ENCODE measurements at regions not wholly inside any gene's neighbourhood (a gene's known extent, or its start where the extent isn't known, plus 50 kb on each side); places are given as distances from the start of the nearest gene placed in this dataset.

DNA sequence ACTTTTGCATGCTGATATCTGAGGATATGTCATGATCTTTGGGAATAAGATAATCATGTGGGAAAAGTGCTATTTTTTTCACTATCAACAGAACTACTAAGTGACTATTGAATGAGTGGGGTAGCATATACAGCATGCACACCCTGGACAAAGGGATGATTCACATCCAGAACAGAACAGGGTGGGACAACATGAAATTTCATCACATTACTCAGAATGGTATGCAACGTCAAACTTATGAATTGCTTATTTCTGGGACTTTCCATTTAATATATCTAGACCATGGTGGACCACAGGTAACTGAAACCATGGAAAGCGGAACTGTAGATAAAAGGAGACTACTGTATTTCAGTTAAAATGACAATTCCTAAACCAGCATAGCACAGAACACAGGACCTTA is 370.0 kb downstream of the HINT1 start (continued):
- TF ChIP-seq, protein P1, sequence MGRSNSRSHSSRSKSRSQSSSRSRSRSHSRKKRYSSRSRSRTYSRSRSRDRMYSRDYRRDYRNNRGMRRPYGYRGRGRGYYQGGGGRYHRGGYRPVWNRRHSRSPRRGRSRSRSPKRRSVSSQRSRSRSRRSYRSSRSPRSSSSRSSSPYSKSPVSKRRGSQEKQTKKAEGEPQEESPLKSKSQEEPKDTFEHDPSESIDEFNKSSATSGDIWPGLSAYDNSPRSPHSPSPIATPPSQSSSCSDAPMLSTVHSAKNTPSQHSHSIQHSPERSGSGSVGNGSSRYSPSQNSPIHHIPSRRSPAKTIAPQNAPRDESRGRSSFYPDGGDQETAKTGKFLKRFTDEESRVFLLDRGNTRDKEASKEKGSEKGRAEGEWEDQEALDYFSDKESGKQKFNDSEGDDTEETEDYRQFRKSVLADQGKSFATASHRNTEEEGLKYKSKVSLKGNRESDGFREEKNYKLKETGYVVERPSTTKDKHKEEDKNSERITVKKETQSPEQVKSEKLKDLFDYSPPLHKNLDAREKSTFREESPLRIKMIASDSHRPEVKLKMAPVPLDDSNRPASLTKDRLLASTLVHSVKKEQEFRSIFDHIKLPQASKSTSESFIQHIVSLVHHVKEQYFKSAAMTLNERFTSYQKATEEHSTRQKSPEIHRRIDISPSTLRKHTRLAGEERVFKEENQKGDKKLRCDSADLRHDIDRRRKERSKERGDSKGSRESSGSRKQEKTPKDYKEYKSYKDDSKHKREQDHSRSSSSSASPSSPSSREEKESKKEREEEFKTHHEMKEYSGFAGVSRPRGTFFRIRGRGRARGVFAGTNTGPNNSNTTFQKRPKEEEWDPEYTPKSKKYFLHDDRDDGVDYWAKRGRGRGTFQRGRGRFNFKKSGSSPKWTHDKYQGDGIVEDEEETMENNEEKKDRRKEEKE (IDR thresholded peaks at IDR 0.05; ENCODE audit: borderline replicate concordance in 1 of 2, control insufficient read depth in 1 of 2, low read depth in 2 of 2, low read length in 1 of 2), result no peak
- TF ChIP-seq PHB2 (IDR thresholded peaks at IDR 0.05; ENCODE audit: low read depth) (no peak), ZNF143 (CRISPR knock-in tag; IDR thresholded peaks at IDR 0.05) (no peak)

DNA sequence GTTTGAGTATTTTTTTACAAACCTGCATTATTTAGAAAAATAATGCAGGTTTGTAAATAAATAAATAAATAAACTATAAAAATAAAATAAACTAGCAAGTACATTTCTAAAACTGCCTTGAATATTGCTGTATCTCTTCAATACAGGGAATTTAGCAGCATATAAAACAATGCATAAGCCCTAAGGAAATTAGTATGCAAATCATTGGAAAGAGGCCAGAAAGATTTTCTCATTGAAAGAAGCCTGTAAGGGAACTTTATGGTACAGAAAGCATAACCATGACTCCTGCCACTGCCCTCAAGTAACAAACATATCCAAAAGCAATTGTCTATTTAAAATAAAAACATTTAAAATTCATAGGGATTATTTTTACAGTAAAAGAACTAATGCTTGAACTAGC is 387.3 kb downstream of the HINT1 start:
- Histone ChIP-seq H3K9ac (ENCODE audit: insufficient read depth in 1 of 2, low read depth in 2 of 2, low read length in 2 of 2) (no peak overlapping the region), H2AFZ (ENCODE audit: low read depth, low read length) (no peak overlapping the region)
- TF ChIP-seq NFIX (CRISPR knock-in tag; IDR thresholded peaks at IDR 0.05; ENCODE audit: low read depth) (no peak), MAZ (CRISPR knock-in tag; conservative IDR thresholded peaks at IDR 0.05 in 1 of 2, IDR thresholded peaks at IDR 0.05 in 1 of 2) (no peak), GABPB2 (CRISPR knock-in tag; conservative IDR thresholded peaks at IDR 0.05) (no peak), RHOXF2B (CRISPR knock-in tag; conservative IDR thresholded peaks at IDR 0.05) (no peak), NFE2L1 (tag; IDR thresholded peaks at IDR 0.05; ENCODE audit: borderline replicate concordance, low read depth) (no peak), MTA2 (IDR thresholded peaks at IDR 0.05; ENCODE audit: low read depth) (no peak), JUN (IDR thresholded peaks at IDR 0.05; ENCODE audit: borderline replicate concordance, low read depth, low read length) (no peak), JUN (CRISPR knock-in tag; IDR thresholded peaks at IDR 0.05; ENCODE audit: borderline replicate concordance) (no peak)
- TF ChIP-seq, protein P2, sequence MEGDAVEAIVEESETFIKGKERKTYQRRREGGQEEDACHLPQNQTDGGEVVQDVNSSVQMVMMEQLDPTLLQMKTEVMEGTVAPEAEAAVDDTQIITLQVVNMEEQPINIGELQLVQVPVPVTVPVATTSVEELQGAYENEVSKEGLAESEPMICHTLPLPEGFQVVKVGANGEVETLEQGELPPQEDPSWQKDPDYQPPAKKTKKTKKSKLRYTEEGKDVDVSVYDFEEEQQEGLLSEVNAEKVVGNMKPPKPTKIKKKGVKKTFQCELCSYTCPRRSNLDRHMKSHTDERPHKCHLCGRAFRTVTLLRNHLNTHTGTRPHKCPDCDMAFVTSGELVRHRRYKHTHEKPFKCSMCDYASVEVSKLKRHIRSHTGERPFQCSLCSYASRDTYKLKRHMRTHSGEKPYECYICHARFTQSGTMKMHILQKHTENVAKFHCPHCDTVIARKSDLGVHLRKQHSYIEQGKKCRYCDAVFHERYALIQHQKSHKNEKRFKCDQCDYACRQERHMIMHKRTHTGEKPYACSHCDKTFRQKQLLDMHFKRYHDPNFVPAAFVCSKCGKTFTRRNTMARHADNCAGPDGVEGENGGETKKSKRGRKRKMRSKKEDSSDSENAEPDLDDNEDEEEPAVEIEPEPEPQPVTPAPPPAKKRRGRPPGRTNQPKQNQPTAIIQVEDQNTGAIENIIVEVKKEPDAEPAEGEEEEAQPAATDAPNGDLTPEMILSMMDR (IDR thresholded peaks at IDR 0.05 in 2 of 3, conservative IDR thresholded peaks at IDR 0.05 in 1 of 3; ENCODE audit: insufficient read depth in 2 of 3, low read depth in 1 of 3, low read length in 3 of 3), result no peak
- TF ChIP-seq, protein P3, sequence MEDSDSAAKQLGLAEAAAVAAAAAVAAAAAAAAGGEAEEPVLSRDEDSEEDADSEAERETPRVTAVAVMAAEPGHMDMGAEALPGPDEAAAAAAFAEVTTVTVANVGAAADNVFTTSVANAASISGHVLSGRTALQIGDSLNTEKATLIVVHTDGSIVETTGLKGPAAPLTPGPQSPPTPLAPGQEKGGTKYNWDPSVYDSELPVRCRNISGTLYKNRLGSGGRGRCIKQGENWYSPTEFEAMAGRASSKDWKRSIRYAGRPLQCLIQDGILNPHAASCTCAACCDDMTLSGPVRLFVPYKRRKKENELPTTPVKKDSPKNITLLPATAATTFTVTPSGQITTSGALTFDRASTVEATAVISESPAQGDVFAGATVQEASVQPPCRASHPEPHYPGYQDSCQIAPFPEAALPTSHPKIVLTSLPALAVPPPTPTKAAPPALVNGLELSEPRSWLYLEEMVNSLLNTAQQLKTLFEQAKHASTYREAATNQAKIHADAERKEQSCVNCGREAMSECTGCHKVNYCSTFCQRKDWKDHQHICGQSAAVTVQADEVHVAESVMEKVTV (CRISPR knock-in tag; IDR thresholded peaks at IDR 0.05), result no peak
- TF ChIP-seq, protein P4, sequence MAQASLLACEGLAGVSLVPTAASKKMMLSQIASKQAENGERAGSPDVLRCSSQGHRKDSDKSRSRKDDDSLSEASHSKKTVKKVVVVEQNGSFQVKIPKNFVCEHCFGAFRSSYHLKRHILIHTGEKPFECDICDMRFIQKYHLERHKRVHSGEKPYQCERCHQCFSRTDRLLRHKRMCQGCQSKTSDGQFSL (CRISPR knock-in tag; IDR thresholded peaks at IDR 0.05), result no peak
- TF ChIP-seq, protein P4 (tag; IDR thresholded peaks at IDR 0.05), result no peak

More for the DNA sequence above, 387.3 kb downstream of the HINT1 start:
- no peaks in the 10 kb centered on the region for H4K20me1 ChIP-seq (replicated peaks; ENCODE audit: control insufficient read depth, insufficient read depth, low read length)
- no peak overlapping the region for H3K4me3 ChIP-seq
- no TSS peak for BruUV-seq (replicated peaks)
- CTCF ChIA-PET (ENCODE audit: low intra/inter-chr PET ratio), result no interaction called here
- DNase-seq (ENCODE audit: extremely low read depth in 1 of 4, low spot score in 3 of 4), result no peak
- H3K36me3 ChIP-seq (ENCODE audit: control insufficient read depth, insufficient read depth, low read length), result no peaks in the 10 kb centered on the region
- ATAC-seq, result no peak
- no peaks in the 10 kb centered on the region for H3K4me1 ChIP-seq (replicated peaks in 1 of 2; ENCODE audit: control insufficient read depth in 2 of 2, insufficient read depth in 2 of 2, low read length in 2 of 2)
- no peak overlapping the region for H3K27ac ChIP-seq (ENCODE audit: extremely low read depth, low read depth, low read length)
- no peak for FAIRE-seq
- H3K4me2 ChIP-seq (ENCODE audit: insufficient read depth, low read length), result no peak overlapping the region
- H3K9me3 ChIP-seq (replicated peaks; ENCODE audit: control insufficient read depth, insufficient read depth, low read depth, low read length), result no peaks in the 10 kb centered on the region
- no peaks in the 10 kb centered on the region for H3K27me3 ChIP-seq (ENCODE audit: control insufficient read depth in 2 of 2, insufficient read depth in 2 of 2, low read length in 2 of 2)
- no peaks in the 10 kb centered on the region for H3K9me1 ChIP-seq (ENCODE audit: control insufficient read depth, insufficient read depth, low read length)
- POLR2A ChIA-PET, result no interaction called here
- no peaks in the 10 kb centered on the region for H3K79me2 ChIP-seq (ENCODE audit: control insufficient read depth, insufficient read depth, low read length)
- in situ Hi-C loops (cut with MboI) (no loop called here), intact Hi-C loops (cut with micrococcal nuclease) (no loop called here)
